ENCODE measurements at regions not wholly inside any gene's neighbourhood (a gene's known extent, or its start where the extent isn't known, plus 50 kb on each side); places are given as distances from the start of the nearest gene placed in this dataset.

GRCh38 chr4:125062115-125063050, 252.4 kb upstream of the FAT4 start:
- Histone ChIP-seq H3K4me1 (ENCODE audit: control insufficient read depth, insufficient read depth, low read length) (no peaks in the 10 kb centered on the region), H3K27ac (ENCODE audit: low read length) (no peak overlapping the region), H3K9me3 (ENCODE audit: control insufficient read depth, low read length) (no peaks in the 10 kb centered on the region), H3K27me3 (ENCODE audit: control insufficient read depth, insufficient read depth) (no peaks in the 10 kb centered on the region), H3K4me3 (ENCODE audit: low read length) (no peak overlapping the region)
- intact Hi-C loops (cut with DNase I) = no loop called here
- DNase-seq = no peak
- WGBS = 68% methylated on average over 7 of the region's 7 CpGs
- ATAC-seq = no peak

DNA sequence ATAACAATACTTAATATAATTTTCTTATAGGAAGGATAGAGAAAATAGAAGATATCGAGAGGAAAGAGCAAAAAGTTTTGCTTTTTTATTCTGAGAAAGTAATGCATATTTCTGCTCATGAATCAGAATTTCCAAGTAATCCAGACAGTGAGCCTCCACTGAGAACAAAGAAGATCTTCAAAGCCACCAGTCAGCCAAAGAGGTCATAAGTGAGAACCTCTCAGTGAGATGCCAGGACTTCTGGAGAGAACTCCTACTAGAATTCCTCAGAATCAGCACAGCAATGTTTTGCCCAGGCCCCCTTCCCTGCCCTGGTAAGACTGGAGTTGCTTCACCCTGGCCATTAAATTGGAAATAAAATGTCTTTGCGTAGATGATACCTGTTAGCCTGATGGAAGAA, 254.4 kb upstream of the FAT4 start:
- ATAC-seq = no peak
- 69% methylated on average over 2 of the region's 2 CpGs for WGBS

GRCh38 chr4:125049711-125050110, 265.0 kb upstream of the FAT4 start:
- ATAC-seq = no peak
- no peak for DNase-seq
- Histone ChIP-seq H3K9me3 (ENCODE audit: control insufficient read depth, low read length) (no peaks in the 10 kb centered on the region), H3K27ac (ENCODE audit: low read length) (no peak overlapping the region), H3K4me3 (ENCODE audit: low read length) (no peak overlapping the region), H3K27me3 (ENCODE audit: control insufficient read depth, insufficient read depth) (no peaks in the 10 kb centered on the region), H3K4me1 (ENCODE audit: control insufficient read depth, insufficient read depth, low read length) (no peaks in the 10 kb centered on the region)
- intact Hi-C loops (cut with DNase I) = no loop called here
- 56% methylated on average over 1 of the region's 1 CpG for WGBS

More for the DNA sequence above, 254.4 kb upstream of the FAT4 start:
- intact Hi-C loops (cut with DNase I) = no loop called here
- no peaks in the 10 kb centered on the region for H3K4me1 ChIP-seq (ENCODE audit: control insufficient read depth, insufficient read depth, low read length)
- no peak for DNase-seq
- H3K27ac ChIP-seq (ENCODE audit: low read length) = no peak overlapping the region
- no peaks in the 10 kb centered on the region for H3K27me3 ChIP-seq (ENCODE audit: control insufficient read depth, insufficient read depth)
- no peak overlapping the region for H3K4me3 ChIP-seq (ENCODE audit: low read length)
- H3K9me3 ChIP-seq (ENCODE audit: control insufficient read depth, low read length) = no peaks in the 10 kb centered on the region

DNA sequence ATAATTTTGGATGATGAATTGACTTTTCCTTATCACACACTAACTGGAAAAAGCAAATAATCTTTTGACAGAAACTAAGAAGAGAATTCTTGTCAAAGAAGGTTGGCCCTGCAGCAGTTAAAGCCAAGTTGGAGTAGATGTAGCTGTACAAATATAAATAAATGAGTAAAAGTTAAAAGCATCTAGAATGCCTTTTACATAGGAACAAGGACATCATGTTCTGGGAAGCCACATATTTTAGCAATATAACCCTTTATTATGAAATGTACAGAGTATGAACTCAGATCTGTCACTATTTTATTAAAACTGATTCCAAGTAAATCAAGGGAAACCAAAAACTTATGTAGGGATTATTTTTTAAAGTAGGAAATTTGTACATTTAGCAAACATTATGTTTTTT, 269.4 kb upstream of the FAT4 start:
- no peak overlapping the region for H3K4me3 ChIP-seq (ENCODE audit: low read length)

GRCh38 chr4:125044886-125045285, 269.9 kb upstream of the FAT4 start:
- ATAC-seq (no peak), DNase-seq (no peak)
- Histone ChIP-seq H3K4me1 (ENCODE audit: control insufficient read depth, insufficient read depth, low read length) (no peaks in the 10 kb centered on the region), H3K27ac (ENCODE audit: low read length) (no peak overlapping the region), H3K4me3 (ENCODE audit: low read length) (no peak overlapping the region), H3K27me3 (ENCODE audit: control insufficient read depth, insufficient read depth) (no peaks in the 10 kb centered on the region), H3K9me3 (ENCODE audit: control insufficient read depth, low read length) (no peaks in the 10 kb centered on the region)
- intact Hi-C loops (cut with DNase I) = no loop called here
- WGBS = 58% methylated on average over 3 of the region's 3 CpGs

More for the DNA sequence above, 269.4 kb upstream of the FAT4 start:
- H3K9me3 ChIP-seq (ENCODE audit: control insufficient read depth, low read length) = no peaks in the 10 kb centered on the region
- no peak for ATAC-seq
- H3K4me1 ChIP-seq (ENCODE audit: control insufficient read depth, insufficient read depth, low read length) = no peaks in the 10 kb centered on the region
- no peaks in the 10 kb centered on the region for H3K27me3 ChIP-seq (ENCODE audit: control insufficient read depth, insufficient read depth)
- no peak overlapping the region for H3K27ac ChIP-seq (ENCODE audit: low read length)
- intact Hi-C loops (cut with DNase I) = no loop called here
- DNase-seq = no peak

- no peak overlapping the region for H3K27ac ChIP-seq (ENCODE audit: low read length)
- no peak overlapping the region for H3K4me3 ChIP-seq (ENCODE audit: low read length)
- no peaks in the 10 kb centered on the region for H3K4me1 ChIP-seq (ENCODE audit: control insufficient read depth, insufficient read depth, low read length)
- ATAC-seq (no peak), DNase-seq (no peak)
- WGBS = 87% methylated on average over 3 of the region's 3 CpGs
- H3K9me3 ChIP-seq (ENCODE audit: control insufficient read depth, low read length) = no peaks in the 10 kb centered on the region
- intact Hi-C loops (cut with DNase I) = no loop called here
- no peaks in the 10 kb centered on the region for H3K27me3 ChIP-seq (ENCODE audit: control insufficient read depth, insufficient read depth)
Measured at GRCh38 chr4:125043486-125043885, 271.3 kb upstream of the FAT4 start.

- DNase-seq (no peak), ATAC-seq (no peak)
- Histone ChIP-seq H3K4me1 (ENCODE audit: control insufficient read depth, insufficient read depth, low read length) (no peaks in the 10 kb centered on the region), H3K27ac (ENCODE audit: low read length) (no peak overlapping the region), H3K27me3 (ENCODE audit: control insufficient read depth, insufficient read depth) (no peaks in the 10 kb centered on the region), H3K9me3 (ENCODE audit: control insufficient read depth, low read length) (no peaks in the 10 kb centered on the region), H3K4me3 (ENCODE audit: low read length) (no peak overlapping the region)
- intact Hi-C loops (cut with DNase I) = no loop called here
- 88% methylated on average over 3 of the region's 3 CpGs for WGBS
Measured at GRCh38 chr4:125042041-125042440, 272.7 kb upstream of the FAT4 start.

DNA sequence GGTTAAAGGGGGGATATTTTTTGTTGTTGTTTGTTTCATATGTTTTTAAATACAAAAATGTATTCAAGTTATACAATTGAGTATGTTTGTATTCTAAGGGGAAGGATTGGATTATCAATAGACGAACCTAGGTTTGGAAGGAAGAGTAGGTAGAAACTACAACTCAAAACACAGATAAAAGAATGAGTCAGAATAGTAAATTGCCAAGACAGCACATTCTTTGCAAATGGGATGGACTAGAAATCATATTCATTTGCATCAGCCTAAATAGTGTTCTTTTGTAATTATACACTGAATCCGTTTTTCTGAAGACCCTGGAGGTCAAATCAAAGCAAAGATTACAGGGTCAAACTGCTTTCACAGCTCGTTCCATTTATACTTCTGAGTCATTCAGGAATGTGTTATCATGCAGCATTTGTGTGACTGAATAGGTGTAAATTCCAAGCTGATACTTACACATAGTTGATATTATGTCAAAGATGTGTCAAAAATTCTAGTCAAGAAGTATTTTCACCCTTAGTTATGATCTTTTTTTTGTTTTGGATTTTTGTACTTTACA, 273.3 kb upstream of the FAT4 start:
- no peak for DNase-seq
- no peak overlapping the region for H3K27ac ChIP-seq (ENCODE audit: low read length)
- no peak for ATAC-seq
- 20% methylated on average over 3 of the region's 3 CpGs for WGBS
- no peaks in the 10 kb centered on the region for H3K27me3 ChIP-seq (ENCODE audit: control insufficient read depth, insufficient read depth)
- no peak overlapping the region for H3K4me3 ChIP-seq (ENCODE audit: low read length)
- no peaks in the 10 kb centered on the region for H3K9me3 ChIP-seq (ENCODE audit: control insufficient read depth, low read length)
- intact Hi-C loops (cut with DNase I) = no loop called here
- no peaks in the 10 kb centered on the region for H3K4me1 ChIP-seq (ENCODE audit: control insufficient read depth, insufficient read depth, low read length)

DNA sequence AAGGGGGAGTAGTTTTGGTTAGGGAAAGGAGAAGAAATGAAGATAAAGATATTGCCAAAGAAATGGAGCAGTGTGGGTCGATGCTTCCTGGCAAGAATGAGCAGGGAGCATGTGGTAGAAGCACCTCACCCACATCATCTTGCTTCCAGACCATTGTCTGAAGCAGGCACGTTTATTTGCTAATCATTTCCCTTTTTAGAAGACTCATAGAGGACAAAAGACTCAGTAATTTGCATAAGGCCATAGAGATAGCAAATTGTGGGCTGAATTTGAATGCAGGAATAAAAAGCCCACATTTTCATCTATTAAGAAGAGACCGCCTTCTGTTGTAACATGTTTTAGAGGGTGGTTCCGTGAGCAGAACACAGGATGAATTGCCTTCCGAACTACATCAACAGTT, 275.2 kb upstream of the FAT4 start:
- no peak overlapping the region for H3K4me3 ChIP-seq (ENCODE audit: low read length)
- no peaks in the 10 kb centered on the region for H3K27me3 ChIP-seq (ENCODE audit: control insufficient read depth, insufficient read depth)
- H3K4me1 ChIP-seq (ENCODE audit: control insufficient read depth, insufficient read depth, low read length) = no peaks in the 10 kb centered on the region
- H3K27ac ChIP-seq (ENCODE audit: low read length) = no peak overlapping the region
- DNase-seq = no peak
- intact Hi-C loops (cut with DNase I) = no loop called here
- ATAC-seq = no peak
- WGBS = 76% methylated on average over 5 of the region's 5 CpGs
- H3K9me3 ChIP-seq (ENCODE audit: control insufficient read depth, low read length) = no peaks in the 10 kb centered on the region

GRCh38 chr4:125022855-125023501, 291.8 kb upstream of the FAT4 start:
- no peaks in the 10 kb centered on the region for H3K4me1 ChIP-seq (ENCODE audit: control insufficient read depth, insufficient read depth, low read length)
- no peaks in the 10 kb centered on the region for H3K9me3 ChIP-seq (ENCODE audit: control insufficient read depth, low read length)
- intact Hi-C loops (cut with DNase I) = no loop called here
- DNase-seq (no peak), ATAC-seq (no peak)
- 69% methylated on average over 6 of the region's 6 CpGs for WGBS
- H3K27me3 ChIP-seq (ENCODE audit: control insufficient read depth, insufficient read depth) = no peaks in the 10 kb centered on the region
- no peak overlapping the region for H3K27ac ChIP-seq (ENCODE audit: low read length)
- no peak overlapping the region for H3K4me3 ChIP-seq (ENCODE audit: low read length)

DNA sequence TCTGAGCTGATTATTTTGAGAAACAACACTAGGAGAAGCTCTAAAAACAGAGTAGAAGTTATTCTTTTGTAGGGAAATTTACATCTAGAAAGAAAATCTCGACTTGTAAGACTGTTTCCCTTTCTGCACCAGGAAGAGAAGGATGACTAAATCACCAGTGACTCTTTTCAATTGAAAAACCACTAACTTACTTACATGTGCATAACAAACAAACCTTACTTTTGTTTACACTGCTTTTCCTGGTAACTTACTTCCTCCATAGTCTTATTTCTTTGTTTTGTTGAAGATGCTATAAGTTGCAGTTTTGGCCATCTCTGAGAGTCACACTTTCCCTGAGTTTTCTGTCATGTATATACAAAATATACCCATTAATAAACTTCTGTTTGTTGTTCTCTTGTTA, 293.6 kb upstream of the FAT4 start:
- no peaks in the 10 kb centered on the region for H3K9me3 ChIP-seq (ENCODE audit: control insufficient read depth, low read length)
- ATAC-seq (no peak), DNase-seq (no peak)
- H3K4me3 ChIP-seq (ENCODE audit: low read length) = no peak overlapping the region
- intact Hi-C loops (cut with DNase I) = no loop called here
- no peak overlapping the region for H3K27ac ChIP-seq (ENCODE audit: low read length)
- no peaks in the 10 kb centered on the region for H3K4me1 ChIP-seq (ENCODE audit: control insufficient read depth, insufficient read depth, low read length)
- H3K27me3 ChIP-seq (ENCODE audit: control insufficient read depth, insufficient read depth) = no peaks in the 10 kb centered on the region
- WGBS = 65% methylated on average over 1 of the region's 1 CpG

Data from right cardiac atrium (tissue), 5 donors.